ENCODE measurements at regions not wholly inside any gene's neighbourhood (a gene's known extent, or its start where the extent isn't known, plus 50 kb on each side); places are given as distances from the start of the nearest gene placed in this dataset.
A peak's percentile ranks its signal among the peaks of the same experiment; 100 is the strongest.

DNA sequence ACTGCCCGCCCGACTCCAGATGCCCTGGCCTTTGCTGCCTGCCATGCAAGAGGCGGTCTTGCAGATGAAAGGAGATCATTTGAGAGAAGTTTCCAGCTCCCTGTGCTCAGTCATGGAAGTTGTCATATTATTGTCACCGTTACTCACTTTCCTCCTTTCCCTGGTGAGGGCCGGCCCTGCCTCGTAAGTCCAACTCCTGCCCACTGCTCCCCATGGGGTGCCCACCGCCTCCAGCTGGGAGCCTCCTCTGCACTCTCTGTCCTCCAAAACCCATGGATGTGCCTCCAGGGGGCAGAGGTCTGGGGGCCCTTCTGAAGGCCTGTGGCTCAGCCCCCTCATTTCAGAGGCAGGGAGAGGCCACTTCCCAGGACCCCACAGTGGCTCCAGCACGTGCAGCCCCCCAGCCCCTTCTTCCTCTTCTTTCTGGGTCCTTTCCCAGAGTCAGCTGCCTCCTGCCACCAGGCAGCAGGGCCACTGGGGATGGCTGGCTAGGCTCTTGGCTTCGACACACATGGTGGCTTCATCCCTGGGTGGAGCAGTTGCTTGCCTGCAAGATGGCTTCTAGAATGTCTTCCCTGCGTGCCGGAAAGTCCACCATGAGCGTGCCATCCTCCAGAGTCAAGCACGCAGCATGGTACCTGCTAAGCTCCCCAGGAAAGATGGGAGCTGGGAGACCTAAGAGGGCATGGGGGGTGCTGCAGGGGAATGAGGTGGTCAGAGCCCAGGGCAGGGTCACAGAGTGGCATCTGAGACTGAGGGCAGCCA, 97.9 kb upstream of the RUNX3 start:
- no peak for DNase-seq (ENCODE audit: extremely low spot score, unreplicated experiment)
- Mint-ChIP-seq H3K4me1 (ENCODE audit: unreplicated experiment) (peaks cover 69% of the 10 kb centered on the region), H3K36me3 (ENCODE audit: unreplicated experiment) (no peaks in the 10 kb centered on the region), H3K27ac (ENCODE audit: unreplicated experiment) (no peak overlapping the region), H3K4me3 (ENCODE audit: unreplicated experiment) (no peak overlapping the region), H3K27me3 (ENCODE audit: unreplicated experiment) (no peaks in the 10 kb centered on the region), H3K9me3 (ENCODE audit: unreplicated experiment) (no peaks in the 10 kb centered on the region)
- TF ChIP-seq, protein P1, sequence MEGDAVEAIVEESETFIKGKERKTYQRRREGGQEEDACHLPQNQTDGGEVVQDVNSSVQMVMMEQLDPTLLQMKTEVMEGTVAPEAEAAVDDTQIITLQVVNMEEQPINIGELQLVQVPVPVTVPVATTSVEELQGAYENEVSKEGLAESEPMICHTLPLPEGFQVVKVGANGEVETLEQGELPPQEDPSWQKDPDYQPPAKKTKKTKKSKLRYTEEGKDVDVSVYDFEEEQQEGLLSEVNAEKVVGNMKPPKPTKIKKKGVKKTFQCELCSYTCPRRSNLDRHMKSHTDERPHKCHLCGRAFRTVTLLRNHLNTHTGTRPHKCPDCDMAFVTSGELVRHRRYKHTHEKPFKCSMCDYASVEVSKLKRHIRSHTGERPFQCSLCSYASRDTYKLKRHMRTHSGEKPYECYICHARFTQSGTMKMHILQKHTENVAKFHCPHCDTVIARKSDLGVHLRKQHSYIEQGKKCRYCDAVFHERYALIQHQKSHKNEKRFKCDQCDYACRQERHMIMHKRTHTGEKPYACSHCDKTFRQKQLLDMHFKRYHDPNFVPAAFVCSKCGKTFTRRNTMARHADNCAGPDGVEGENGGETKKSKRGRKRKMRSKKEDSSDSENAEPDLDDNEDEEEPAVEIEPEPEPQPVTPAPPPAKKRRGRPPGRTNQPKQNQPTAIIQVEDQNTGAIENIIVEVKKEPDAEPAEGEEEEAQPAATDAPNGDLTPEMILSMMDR (IDR thresholded peaks at IDR 0.05) = no peak

- Mint-ChIP-seq H3K36me3 (ENCODE audit: unreplicated experiment) (no peaks in the 10 kb centered on the region), H3K9me3 (ENCODE audit: unreplicated experiment) (no peaks in the 10 kb centered on the region), H3K4me3 (ENCODE audit: unreplicated experiment) (no peak overlapping the region), H3K4me1 (ENCODE audit: unreplicated experiment) (peaks cover 67% of the 10 kb centered on the region), H3K27ac (ENCODE audit: unreplicated experiment) (peak overlapping the region; percentile 58), H3K27me3 (ENCODE audit: unreplicated experiment) (no peaks in the 10 kb centered on the region)
- TF ChIP-seq, protein P1 (IDR thresholded peaks at IDR 0.05) = peak; percentile 16
- DNase-seq (ENCODE audit: extremely low spot score, unreplicated experiment) = no peak
These were observed 96.8 kb upstream of the RUNX3 start for GRCh38 chr1:25026730-25027450.

DNA sequence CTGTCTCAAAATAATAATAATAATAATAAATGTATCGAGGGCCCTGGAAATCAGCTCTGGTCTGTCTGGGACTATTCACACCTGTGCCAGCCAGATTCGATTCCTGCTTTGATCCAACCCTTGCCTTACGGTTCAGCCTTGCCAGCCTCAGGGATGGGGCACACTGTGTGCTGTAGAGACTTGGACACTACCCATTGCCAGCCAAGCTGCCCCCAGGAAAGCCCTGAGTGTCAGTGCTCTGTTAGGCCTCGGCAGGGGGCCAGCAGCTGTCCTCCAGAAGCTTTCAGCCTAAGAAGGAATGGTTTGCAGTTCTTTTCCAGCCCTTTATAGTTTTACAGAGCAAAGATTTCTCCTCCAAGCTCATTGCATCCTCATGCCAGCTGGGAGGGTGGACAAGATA, 96.2 kb upstream of the RUNX3 start:
- H3K4me1 Mint-ChIP-seq (ENCODE audit: unreplicated experiment) = peaks cover 68% of the 10 kb centered on the region
- no peak overlapping the region for H3K4me3 Mint-ChIP-seq (ENCODE audit: unreplicated experiment)
- H3K27ac Mint-ChIP-seq (ENCODE audit: unreplicated experiment) = peak overlapping the region; percentile 58
- H3K9me3 Mint-ChIP-seq (ENCODE audit: unreplicated experiment) = no peaks in the 10 kb centered on the region
- no peak for DNase-seq (ENCODE audit: extremely low spot score, unreplicated experiment)
- H3K36me3 Mint-ChIP-seq (ENCODE audit: unreplicated experiment) = no peaks in the 10 kb centered on the region
- TF ChIP-seq, protein P1 (IDR thresholded peaks at IDR 0.05) = no peak
- H3K27me3 Mint-ChIP-seq (ENCODE audit: unreplicated experiment) = no peaks in the 10 kb centered on the region

DNA sequence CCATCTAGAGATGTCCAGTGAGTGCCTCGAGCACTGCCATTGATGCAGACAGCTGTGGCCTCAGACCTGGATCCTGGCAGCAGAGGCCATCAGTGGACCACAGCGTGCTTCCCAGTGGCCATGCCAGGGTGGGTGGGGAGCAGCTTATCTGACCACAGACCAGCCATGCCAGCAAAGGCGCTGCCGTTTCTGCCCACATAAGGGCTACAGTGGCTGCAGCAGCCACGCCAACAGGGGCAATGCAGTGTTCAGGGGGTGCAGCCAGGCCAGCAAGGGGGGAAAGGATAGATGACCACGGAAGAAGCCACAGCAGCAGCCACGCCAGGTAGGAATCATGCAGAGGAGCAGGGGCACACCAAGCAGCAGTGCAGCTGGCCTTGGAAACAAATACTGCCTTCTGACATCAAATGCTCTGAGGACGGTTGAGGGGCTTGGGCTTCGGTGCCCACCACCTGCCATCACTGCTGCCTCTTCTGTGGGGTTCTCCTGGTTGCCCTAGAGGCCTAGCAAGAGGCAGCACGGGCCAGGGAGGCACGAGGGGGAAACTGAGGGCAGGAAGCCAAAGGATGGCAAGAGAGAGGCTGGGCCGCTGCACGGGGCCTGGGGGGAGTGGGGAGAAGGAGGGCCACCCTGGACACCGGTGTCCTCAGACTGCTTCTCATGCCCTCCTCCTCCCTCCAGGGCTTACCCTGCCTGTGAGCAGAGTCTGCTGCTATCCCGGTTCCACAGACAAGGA, 94.7 kb upstream of the RUNX3 start:
- DNase-seq (ENCODE audit: extremely low spot score, unreplicated experiment) = no peak
- Mint-ChIP-seq H3K27ac (ENCODE audit: unreplicated experiment) (peak overlapping the region; percentile 52), H3K27me3 (ENCODE audit: unreplicated experiment) (no peaks in the 10 kb centered on the region), H3K4me1 (ENCODE audit: unreplicated experiment) (peaks cover 74% of the 10 kb centered on the region), H3K4me3 (ENCODE audit: unreplicated experiment) (no peak overlapping the region), H3K36me3 (ENCODE audit: unreplicated experiment) (no peaks in the 10 kb centered on the region), H3K9me3 (ENCODE audit: unreplicated experiment) (no peaks in the 10 kb centered on the region)
- TF ChIP-seq, protein P1 (IDR thresholded peaks at IDR 0.05) = no peak

DNA sequence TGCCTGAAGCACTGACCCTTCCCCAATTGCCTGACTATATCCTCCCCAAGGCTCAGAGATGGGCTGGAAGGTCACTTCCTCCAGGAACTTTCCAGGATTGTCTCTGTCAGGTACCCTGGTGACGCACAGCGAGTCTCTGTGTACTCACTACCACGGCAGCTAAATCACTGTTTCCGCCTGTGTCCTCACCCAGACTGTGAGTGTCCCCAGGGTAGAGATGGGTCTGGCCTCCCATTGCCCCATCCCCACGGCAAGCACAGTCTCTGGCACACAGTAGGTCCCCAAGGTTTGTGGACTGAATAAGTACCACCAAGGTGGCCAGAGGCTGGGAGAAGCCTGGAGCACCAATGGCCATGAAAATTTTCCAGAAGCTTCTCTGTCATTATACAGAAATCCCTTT, 93.8 kb upstream of the RUNX3 start:
- Mint-ChIP-seq H3K36me3 (ENCODE audit: unreplicated experiment) (no peaks in the 10 kb centered on the region), H3K27ac (ENCODE audit: unreplicated experiment) (peak overlapping the region; percentile 75), H3K27me3 (ENCODE audit: unreplicated experiment) (no peaks in the 10 kb centered on the region), H3K9me3 (ENCODE audit: unreplicated experiment) (no peaks in the 10 kb centered on the region), H3K4me3 (ENCODE audit: unreplicated experiment) (no peak overlapping the region), H3K4me1 (ENCODE audit: unreplicated experiment) (peaks cover 76% of the 10 kb centered on the region)
- TF ChIP-seq, protein P1 (IDR thresholded peaks at IDR 0.05) = no peak
- no peak for DNase-seq (ENCODE audit: extremely low spot score, unreplicated experiment)

All from osteocyte (in vitro differentiated cells).